Loucy (cell line): ENCODE measurements at regions not wholly inside any gene's neighbourhood (a gene's known extent, or its start where the extent isn't known, plus 50 kb on each side); places are given as distances from the start of the nearest gene placed in this dataset.
A peak's percentile ranks its signal among the peaks of the same experiment; 100 is the strongest.

Source experiments
- H2AFZ ChIP-seq: fragments of 200-600 bp; sonication (generic); 2 replicates; pipeline ENCODE4 v1.6.0; 2016; ENCODE audit warnings: antibody characterized with exemption, mild to moderate bottlenecking, low read length, moderate library complexity
- H3F3A ChIP-seq: fragments of 200-600 bp; 2 replicates; pipeline ENCODE4 v1.6.0; 2016; ENCODE audit warnings: antibody characterized with exemption, low read depth, mild to moderate bottlenecking
- H3K27me3 ChIP-seq: fragments of 200-600 bp; sonication (generic); 2 replicates; pipeline ENCODE4 v1.6.1; 2014; ENCODE audit warnings: low read length, mild to moderate bottlenecking; ENCODE audit not compliant: insufficient read depth, poor library complexity, severe bottlenecking
- H3K36me3 ChIP-seq: fragments of 200-600 bp; sonication (generic); 2 replicates; pipeline ENCODE4 v1.6.1; 2016; ENCODE audit warnings: low read length; ENCODE audit not compliant: insufficient read depth
- H3K4me1 ChIP-seq: fragments of 200-600 bp; sonication (generic); 2 replicates; pipeline ENCODE4 v1.5.1; 2014; ENCODE audit warnings: low read length, mild to moderate bottlenecking; ENCODE audit not compliant: insufficient read depth, poor library complexity, severe bottlenecking
- H3K4me2 ChIP-seq: fragments of 200-600 bp; sonication (generic); 2 replicates; pipeline ENCODE4 v1.6.0; 2014; ENCODE audit warnings: antibody characterized with exemption, low read length, low read depth, mild to moderate bottlenecking; ENCODE audit not compliant: poor library complexity, severe bottlenecking
- H3K4me3 ChIP-seq: fragments of 200-600 bp; sonication (generic); 2 replicates; pipeline ENCODE4 v1.5.1; 2014; ENCODE audit warnings: low read length, mild to moderate bottlenecking, mixed read lengths; ENCODE audit not compliant: poor library complexity, severe bottlenecking
- H3K79me2 ChIP-seq: fragments of 200-600 bp; sonication (generic); 2 replicates; pipeline ENCODE4 v1.6.1; 2014; ENCODE audit warnings: low read length; ENCODE audit not compliant: insufficient read depth
- H3K9ac ChIP-seq: fragments of 200-600 bp; sonication (generic); 2 replicates; pipeline ENCODE4 v1.6.0; 2014; ENCODE audit warnings: mild to moderate bottlenecking, low read depth, low read length, moderate library complexity; ENCODE audit not compliant: poor library complexity, severe bottlenecking
- H3K9me2 ChIP-seq: fragments of 200-600 bp; sonication (generic); replicated peaks from 2 replicates; pipeline ENCODE4 v1.6.1; 2016; ENCODE audit warnings: low read depth, low read length, mixed read lengths
- H3K9me3 ChIP-seq: fragments of 200-600 bp; sonication (generic); 2 replicates; pipeline ENCODE4 v1.6.1; 2014; ENCODE audit warnings: mild to moderate bottlenecking, antibody characterized with exemption, low read length, low read depth; ENCODE audit not compliant: insufficient read depth
- H4K20me1 ChIP-seq: fragments of 200-600 bp; sonication (generic); 2 replicates; pipeline ENCODE4 v1.6.0; 2014; ENCODE audit warnings: antibody characterized with exemption, low read length, mild to moderate bottlenecking; ENCODE audit not compliant: insufficient read depth, poor library complexity, severe bottlenecking
- CTCF ChIP-seq: fragments of 200-600 bp; sonication (generic); conservative IDR thresholded peaks from 2 replicates; pipeline ENCODE4 v1.5.1; 2014; ENCODE audit warnings: mild to moderate bottlenecking, antibody characterized with exemption, low read length
- EZH2phosphoT487 ChIP-seq: fragments of 200-600 bp; IDR thresholded peaks from 2 replicates; pipeline ENCODE4 v1.6.1; 2018; ENCODE audit warnings: antibody characterized with exemption, mild to moderate bottlenecking, moderate library complexity, borderline replicate concordance

GRCh38 chr3:171956181-171956683, 83.1 kb upstream of the FNDC3B start:
- H3K4me2 ChIP-seq, result no peak overlapping the region
- TF ChIP-seq EZH2phosphoT487, result no peak
- TF ChIP-seq CTCF, result no peak
- H3F3A ChIP-seq, result no peaks in the 10 kb centered on the region
- no peak overlapping the region for H3K9ac ChIP-seq
- no peak overlapping the region for H3K4me3 ChIP-seq
- no peaks in the 10 kb centered on the region for H3K27me3 ChIP-seq
- no peaks in the 10 kb centered on the region for H3K9me2 ChIP-seq
- peaks cover 7% of the 10 kb centered on the region for H3K4me1 ChIP-seq
- H4K20me1 ChIP-seq, result no peaks in the 10 kb centered on the region
- H2AFZ ChIP-seq, result 0 out of 2 replicates have a peak overlapping the region, but pooled peaks have one; percentile 14
- no peaks in the 10 kb centered on the region for H3K36me3 ChIP-seq
- H3K9me3 ChIP-seq, result no peaks in the 10 kb centered on the region
- no peaks in the 10 kb centered on the region for H3K79me2 ChIP-seq

DNA sequence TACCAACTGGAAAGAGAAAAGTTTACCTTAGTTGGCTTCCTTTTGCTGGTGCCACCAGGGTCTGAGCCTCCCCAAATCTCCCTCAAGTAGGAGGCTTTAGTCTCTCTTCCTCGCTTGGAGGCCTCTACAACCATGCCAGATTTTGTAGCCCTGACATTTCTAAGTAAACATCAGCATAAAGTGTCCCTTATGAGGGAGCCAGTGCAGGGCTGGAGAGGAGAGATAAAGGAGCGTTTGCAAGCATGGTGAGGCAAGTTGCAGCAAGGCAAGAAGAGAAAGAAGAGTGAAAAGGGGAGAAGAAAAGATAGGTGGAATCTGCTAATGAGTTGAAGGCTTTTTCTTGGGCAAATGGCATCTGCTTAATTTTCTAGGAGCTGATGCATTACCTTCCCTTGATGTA, 82.7 kb upstream of the FNDC3B start:
- H3K27me3 ChIP-seq, result no peaks in the 10 kb centered on the region
- no peaks in the 10 kb centered on the region for H3K36me3 ChIP-seq
- H3K4me3 ChIP-seq, result no peak overlapping the region
- H3K79me2 ChIP-seq, result no peaks in the 10 kb centered on the region
- no peaks in the 10 kb centered on the region for H3K9me3 ChIP-seq
- H3K4me1 ChIP-seq, result peaks cover 8% of the 10 kb centered on the region
- no peak overlapping the region for H3K4me2 ChIP-seq
- no peaks in the 10 kb centered on the region for H3F3A ChIP-seq
- H3K9me2 ChIP-seq, result no peaks in the 10 kb centered on the region
- TF ChIP-seq EZH2phosphoT487 (no peak), CTCF (no peak)
- H4K20me1 ChIP-seq, result no peaks in the 10 kb centered on the region
- no peak overlapping the region for H3K9ac ChIP-seq
- H2AFZ ChIP-seq, result 0 out of 2 replicates have a peak overlapping the region, but pooled peaks have one; percentile 14

- Histone ChIP-seq H4K20me1 (no peaks in the 10 kb centered on the region), H3K9me3 (no peaks in the 10 kb centered on the region), H3K27me3 (no peaks in the 10 kb centered on the region), H3K4me2 (no peak overlapping the region), H3K4me3 (no peak overlapping the region), H3K79me2 (no peaks in the 10 kb centered on the region), H2AFZ (no peak overlapping the region), H3K4me1 (peaks cover 8% of the 10 kb centered on the region), H3K9me2 (no peaks in the 10 kb centered on the region), H3K9ac (no peak overlapping the region), H3K36me3 (no peaks in the 10 kb centered on the region), H3F3A (no peaks in the 10 kb centered on the region)
- TF ChIP-seq EZH2phosphoT487 (no peak), CTCF (no peak)
These were observed 79.8 kb upstream of the FNDC3B start for GRCh38 chr3:171959532-171960089.
